Type B pancreatic cell (in vitro differentiated cells): ENCODE measurements at regions not wholly inside any gene's neighbourhood (a gene's known extent, or its start where the extent isn't known, plus 50 kb on each side); places are given as distances from the start of the nearest gene placed in this dataset.

Source experiments
- DNase-seq: peaks from one replicate; pipeline ENCODE4 v3.0.0; 2021; ENCODE audit warnings: mixed read lengths; ENCODE audit not compliant: unreplicated experiment; ENCODE audit errors: extremely low spot score
- H3K27ac Mint-ChIP-seq: 2 replicates; pipeline ENCODE4 v1.8.0; 2021; ENCODE audit warnings: mild to moderate bottlenecking, mixed read lengths
- H3K27me3 Mint-ChIP-seq: 2 replicates; pipeline ENCODE4 v1.8.0; 2021; ENCODE audit warnings: mixed read lengths
- H3K36me3 Mint-ChIP-seq: 2 replicates; pipeline ENCODE4 v1.8.0; 2021; ENCODE audit warnings: mixed read lengths
- H3K4me1 Mint-ChIP-seq: one replicate; pipeline ENCODE4 v1.8.0; 2021; ENCODE audit warnings: mixed read lengths; ENCODE audit not compliant: unreplicated experiment
- H3K4me3 Mint-ChIP-seq: 2 replicates; pipeline ENCODE4 v1.8.0; 2021; ENCODE audit warnings: mild to moderate bottlenecking, mixed read lengths
- H3K9me3 Mint-ChIP-seq: 2 replicates; pipeline ENCODE4 v1.8.0; 2021; ENCODE audit warnings: mixed read lengths
- CTCF ChIP-seq: fragments of 200-600 bp; sonication (generic); conservative IDR thresholded peaks from 2 replicates; pipeline ENCODE4 v1.5.0; 2021; ENCODE audit warnings: antibody characterized with exemption, mild to moderate bottlenecking

- no peak for DNase-seq
- Mint-ChIP-seq H3K4me1 (peaks cover 7% of the 10 kb centered on the region), H3K4me3 (no peak overlapping the region), H3K9me3 (no peaks in the 10 kb centered on the region), H3K27ac (no peak overlapping the region), H3K27me3 (peaks cover 23% of the 10 kb centered on the region), H3K36me3 (no peaks in the 10 kb centered on the region)
- TF ChIP-seq CTCF = no peak
Measured at GRCh38 chr10:130780763-130781162, 530.8 kb downstream of the TCERG1L start.

- no peak overlapping the region for H3K27ac Mint-ChIP-seq
- H3K9me3 Mint-ChIP-seq = no peaks in the 10 kb centered on the region
- peaks cover 7% of the 10 kb centered on the region for H3K4me1 Mint-ChIP-seq
Measured at GRCh38 chr10:130781206-130781605, 530.3 kb downstream of the TCERG1L start.

GRCh38 chr10:130781623-130782022, 529.9 kb downstream of the TCERG1L start:
- no peaks in the 10 kb centered on the region for H3K9me3 Mint-ChIP-seq
- no peaks in the 10 kb centered on the region for H3K36me3 Mint-ChIP-seq
- H3K27me3 Mint-ChIP-seq = peaks cover 19% of the 10 kb centered on the region
- no peak overlapping the region for H3K4me3 Mint-ChIP-seq
- peaks cover 7% of the 10 kb centered on the region for H3K4me1 Mint-ChIP-seq
- DNase-seq = no peak
- no peak overlapping the region for H3K27ac Mint-ChIP-seq
- no peak for TF ChIP-seq CTCF

More at GRCh38 chr10:130781206-130781605, 530.3 kb downstream of the TCERG1L start:
- H3K4me3 Mint-ChIP-seq = no peak overlapping the region
- no peak for DNase-seq
- peaks cover 23% of the 10 kb centered on the region for H3K27me3 Mint-ChIP-seq
- no peaks in the 10 kb centered on the region for H3K36me3 Mint-ChIP-seq
- TF ChIP-seq CTCF = no peak

- Mint-ChIP-seq H3K27me3 (peaks cover 22% of the 10 kb centered on the region), H3K4me1 (peaks cover 7% of the 10 kb centered on the region), H3K27ac (no peak overlapping the region), H3K9me3 (no peaks in the 10 kb centered on the region), H3K36me3 (no peaks in the 10 kb centered on the region), H3K4me3 (no peak overlapping the region)
- TF ChIP-seq CTCF = no peak
- no peak for DNase-seq
Measured at GRCh38 chr10:130782467-130782866, 529.1 kb downstream of the TCERG1L start.

GRCh38 chr10:130784326-130784725, 527.2 kb downstream of the TCERG1L start:
- Mint-ChIP-seq H3K27ac (no peak overlapping the region), H3K4me1 (peaks cover 7% of the 10 kb centered on the region), H3K4me3 (no peak overlapping the region), H3K27me3 (peaks cover 25% of the 10 kb centered on the region), H3K36me3 (no peaks in the 10 kb centered on the region), H3K9me3 (no peaks in the 10 kb centered on the region)
- no peak for TF ChIP-seq CTCF
- DNase-seq = no peak

- no peaks in the 10 kb centered on the region for H3K9me3 Mint-ChIP-seq
- H3K36me3 Mint-ChIP-seq = no peaks in the 10 kb centered on the region
- no peaks in the 10 kb centered on the region for H3K4me1 Mint-ChIP-seq
- no peak overlapping the region for H3K27ac Mint-ChIP-seq
- H3K4me3 Mint-ChIP-seq = no peak overlapping the region
- DNase-seq = no peak
- H3K27me3 Mint-ChIP-seq = peaks cover 19% of the 10 kb centered on the region
- TF ChIP-seq CTCF = no peak
Measured at GRCh38 chr10:130786365-130786966, 525.1 kb downstream of the TCERG1L start.
